Colonic mucosa (tissue), 4 donors: ENCODE measurements at regions not wholly inside any gene's neighbourhood (a gene's known extent, or its start where the extent isn't known, plus 50 kb on each side); places are given as distances from the start of the nearest gene placed in this dataset.

Experiments
- DNase-seq: peaks from one replicate; pipeline ENCODE4 v3.0.0-alpha.2; 2020
- H3K27ac ChIP-seq: fragments of 200-600 bp; one replicate; pipeline ENCODE4 v1.8.0; 2021
- H3K27me3 ChIP-seq: fragments of 200-600 bp; one replicate; pipeline ENCODE4 v1.8.0; 2021
- H3K36me3 ChIP-seq: fragments of 200-600 bp; one replicate; pipeline ENCODE4 v1.8.0; 2021
- H3K4me1 ChIP-seq: fragments of 200-600 bp; one replicate; pipeline ENCODE4 v1.8.0; 2021; ENCODE audit warnings: mild to moderate bottlenecking
- H3K4me3 ChIP-seq: fragments of 200-600 bp; one replicate; pipeline ENCODE4 v1.8.0; 2021
- H3K9ac ChIP-seq, 2 donors: one replicate each; pipeline ENCODE4 v1.7.0; 2013; ENCODE audit warnings: control low read depth in 2 of 2, low read depth in 2 of 2, low read length in 2 of 2
- H3K9me3 ChIP-seq: fragments of 200-600 bp; one replicate; pipeline ENCODE4 v1.8.0; 2021
- intact Hi-C: fragments of 100-400 bp; cut with DNase I; formaldehyde crosslinking; loops from one replicate; pipeline ENCODE4 v1.14.1; 2022
- TF ChIP-seq, protein P1 (sequence below): fragments of 200-600 bp; IDR thresholded peaks from one replicate; pipeline ENCODE4 v1.8.0; 2022; ENCODE audit warnings: antibody characterized with exemption, mild to moderate bottlenecking
- donor health status: healthy.
- donor health status: DM: no; HTN: no; CAD: no.
- donor health status: DM: no; HTN: no; CAD: no.

- no peak for DNase-seq
Measured at GRCh38 chr10:52678611-52679010, 94.0 kb downstream of the MBL2 start.

GRCh38 chr10:52679117-52679516 lies 93.5 kb downstream of the MBL2 start:
- Histone ChIP-seq H3K9me3 (no peaks in the 10 kb centered on the region), H3K4me3 (no peak overlapping the region), H3K27me3 (no peaks in the 10 kb centered on the region), H3K4me1 (no peaks in the 10 kb centered on the region), H3K27ac (no peak overlapping the region), H3K9ac (no peak overlapping the region), H3K36me3 (no peaks in the 10 kb centered on the region)
- TF ChIP-seq, protein P1, sequence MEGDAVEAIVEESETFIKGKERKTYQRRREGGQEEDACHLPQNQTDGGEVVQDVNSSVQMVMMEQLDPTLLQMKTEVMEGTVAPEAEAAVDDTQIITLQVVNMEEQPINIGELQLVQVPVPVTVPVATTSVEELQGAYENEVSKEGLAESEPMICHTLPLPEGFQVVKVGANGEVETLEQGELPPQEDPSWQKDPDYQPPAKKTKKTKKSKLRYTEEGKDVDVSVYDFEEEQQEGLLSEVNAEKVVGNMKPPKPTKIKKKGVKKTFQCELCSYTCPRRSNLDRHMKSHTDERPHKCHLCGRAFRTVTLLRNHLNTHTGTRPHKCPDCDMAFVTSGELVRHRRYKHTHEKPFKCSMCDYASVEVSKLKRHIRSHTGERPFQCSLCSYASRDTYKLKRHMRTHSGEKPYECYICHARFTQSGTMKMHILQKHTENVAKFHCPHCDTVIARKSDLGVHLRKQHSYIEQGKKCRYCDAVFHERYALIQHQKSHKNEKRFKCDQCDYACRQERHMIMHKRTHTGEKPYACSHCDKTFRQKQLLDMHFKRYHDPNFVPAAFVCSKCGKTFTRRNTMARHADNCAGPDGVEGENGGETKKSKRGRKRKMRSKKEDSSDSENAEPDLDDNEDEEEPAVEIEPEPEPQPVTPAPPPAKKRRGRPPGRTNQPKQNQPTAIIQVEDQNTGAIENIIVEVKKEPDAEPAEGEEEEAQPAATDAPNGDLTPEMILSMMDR = no peak
- intact Hi-C loops = no loop called here
- DNase-seq = no peak

More at GRCh38 chr10:52678611-52679010, 94.0 kb downstream of the MBL2 start:
- Histone ChIP-seq H3K9me3 (no peaks in the 10 kb centered on the region), H3K27me3 (no peaks in the 10 kb centered on the region), H3K36me3 (no peaks in the 10 kb centered on the region), H3K4me3 (no peak overlapping the region), H3K4me1 (no peaks in the 10 kb centered on the region), H3K27ac (no peak overlapping the region), H3K9ac (no peak overlapping the region)
- intact Hi-C loops = no loop called here
- TF ChIP-seq, protein P1 = no peak

DNA sequence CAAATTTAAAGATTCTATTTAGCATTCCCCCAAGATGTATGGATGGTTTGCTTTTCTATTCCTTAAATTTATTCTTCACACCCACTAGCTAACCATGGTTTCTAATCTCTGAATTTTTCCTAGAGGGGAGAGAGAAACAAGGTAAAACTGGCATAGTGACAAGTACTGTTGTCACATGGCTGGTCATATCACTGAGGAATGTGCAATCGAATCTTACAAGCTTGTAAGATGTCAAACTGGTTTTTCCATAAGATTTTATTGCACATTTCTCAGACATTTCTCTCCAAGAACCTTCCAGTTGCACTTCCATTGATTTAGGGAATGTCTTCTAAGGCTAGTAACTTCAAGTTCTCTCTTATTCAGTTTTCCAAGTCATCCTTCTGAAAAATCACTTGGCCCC lies 89.8 kb downstream of the MBL2 start:
- intact Hi-C loops = no loop called here
- H3K27me3 ChIP-seq = no peaks in the 10 kb centered on the region
- H3K27ac ChIP-seq = no peak overlapping the region
- H3K36me3 ChIP-seq = no peaks in the 10 kb centered on the region
- H3K9ac ChIP-seq = no peak overlapping the region
- DNase-seq = peak; percentile 31
- H3K4me3 ChIP-seq = no peak overlapping the region
- no peaks in the 10 kb centered on the region for H3K9me3 ChIP-seq
- TF ChIP-seq, protein P1 = no peak
- no peaks in the 10 kb centered on the region for H3K4me1 ChIP-seq

GRCh38 chr10:52683776-52684175 lies 88.8 kb downstream of the MBL2 start:
- H3K4me1 ChIP-seq = no peaks in the 10 kb centered on the region
- H3K27ac ChIP-seq = no peak overlapping the region
- no peak overlapping the region for H3K4me3 ChIP-seq
- H3K9ac ChIP-seq = no peak overlapping the region
- H3K27me3 ChIP-seq = no peaks in the 10 kb centered on the region
- no peaks in the 10 kb centered on the region for H3K9me3 ChIP-seq
- TF ChIP-seq, protein P1 = no peak
- no peak for DNase-seq
- intact Hi-C loops = no loop called here
- no peaks in the 10 kb centered on the region for H3K36me3 ChIP-seq

GRCh38 chr10:52688899-52689298 lies 83.7 kb downstream of the MBL2 start:
- intact Hi-C loops = no loop called here
- Histone ChIP-seq H3K27ac (no peak overlapping the region), H3K9ac (no peak overlapping the region), H3K36me3 (no peaks in the 10 kb centered on the region), H3K9me3 (no peaks in the 10 kb centered on the region), H3K4me3 (no peak overlapping the region), H3K27me3 (no peaks in the 10 kb centered on the region), H3K4me1 (no peaks in the 10 kb centered on the region)
- TF ChIP-seq, protein P1 = no peak
- peak; percentile 21 for DNase-seq

DNA sequence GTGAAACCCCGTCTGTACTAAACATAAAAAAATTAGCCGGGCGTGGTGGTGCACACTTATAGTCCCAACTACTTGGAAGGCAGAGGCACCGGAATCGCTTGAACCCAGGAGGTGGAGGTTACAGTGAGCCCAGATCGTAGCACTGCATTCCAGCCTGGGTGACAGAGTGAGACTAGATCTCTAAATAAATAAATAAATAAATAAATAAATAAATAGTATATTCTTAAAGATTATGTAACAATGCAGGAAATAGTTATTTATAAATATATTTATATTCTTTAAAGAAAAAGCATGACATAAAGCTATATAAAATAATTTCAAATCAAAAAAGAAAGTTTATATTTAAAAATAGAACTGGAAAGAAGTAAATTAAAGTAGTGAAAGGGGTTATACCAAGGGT lies 76.4 kb downstream of the MBL2 start:
- TF ChIP-seq, protein P1 = no peak
- no peaks in the 10 kb centered on the region for H3K4me1 ChIP-seq
- no peaks in the 10 kb centered on the region for H3K27me3 ChIP-seq
- H3K4me3 ChIP-seq = no peak overlapping the region
- H3K27ac ChIP-seq = no peak overlapping the region
- H3K9me3 ChIP-seq = no peaks in the 10 kb centered on the region
- intact Hi-C loops = no loop called here
- DNase-seq = no peak
- H3K9ac ChIP-seq = no peak overlapping the region
- no peaks in the 10 kb centered on the region for H3K36me3 ChIP-seq
